Muscle of arm (tissue), 1 donor: ENCODE measurements at regions not wholly inside any gene's neighbourhood (a gene's known extent, or its start where the extent isn't known, plus 50 kb on each side); places are given as distances from the start of the nearest gene placed in this dataset.

Source experiments
- DNase-seq: peaks from one replicate; pipeline ENCODE4 v3.0.0-alpha.2; 2013

GRCh38 chr6:154561750-154562149 is 51.3 kb upstream of the CNKSR3 start:
- DNase-seq = no peak

GRCh38 chr6:154565331-154565730 is 54.8 kb upstream of the CNKSR3 start:
- no peak for DNase-seq

- DNase-seq = no peak
Measured at GRCh38 chr6:154566866-154567265, 56.4 kb upstream of the CNKSR3 start.

- DNase-seq = no peak
Measured at GRCh38 chr6:154567695-154568220, 57.3 kb upstream of the CNKSR3 start.

DNA sequence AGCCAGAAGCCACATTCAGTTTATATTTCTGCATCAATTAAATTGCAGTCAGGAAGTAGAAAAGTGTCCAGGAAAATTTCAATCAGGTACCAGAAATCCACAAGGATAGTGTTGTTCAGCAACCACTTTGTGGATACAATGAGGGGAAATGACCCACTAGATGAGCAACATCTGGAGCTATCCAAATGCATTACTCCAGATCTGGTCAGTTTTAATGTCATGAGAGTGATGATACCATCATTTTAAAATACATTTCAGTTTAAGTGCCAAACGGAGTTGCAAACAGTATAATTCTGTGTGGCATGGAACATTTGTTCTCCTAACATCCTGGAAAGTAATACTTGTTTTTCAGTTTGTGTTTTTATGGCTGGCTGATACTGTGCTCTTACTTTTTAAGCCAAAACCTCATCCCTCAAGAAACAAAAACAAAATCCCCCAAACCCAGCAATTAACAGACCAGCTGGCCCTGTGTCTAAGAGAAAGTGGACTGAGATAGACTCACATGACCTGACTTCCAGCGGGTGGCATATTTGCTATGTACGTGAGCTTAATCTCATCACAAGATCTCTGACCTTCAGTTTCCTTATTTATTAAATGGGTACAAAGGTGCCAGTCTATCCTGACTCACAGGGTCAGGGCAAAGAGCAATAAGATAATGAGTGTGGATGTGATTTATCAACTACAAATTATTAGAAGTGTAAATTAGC is 58.8 kb upstream of the CNKSR3 start:
- DNase-seq = no peak

DNA sequence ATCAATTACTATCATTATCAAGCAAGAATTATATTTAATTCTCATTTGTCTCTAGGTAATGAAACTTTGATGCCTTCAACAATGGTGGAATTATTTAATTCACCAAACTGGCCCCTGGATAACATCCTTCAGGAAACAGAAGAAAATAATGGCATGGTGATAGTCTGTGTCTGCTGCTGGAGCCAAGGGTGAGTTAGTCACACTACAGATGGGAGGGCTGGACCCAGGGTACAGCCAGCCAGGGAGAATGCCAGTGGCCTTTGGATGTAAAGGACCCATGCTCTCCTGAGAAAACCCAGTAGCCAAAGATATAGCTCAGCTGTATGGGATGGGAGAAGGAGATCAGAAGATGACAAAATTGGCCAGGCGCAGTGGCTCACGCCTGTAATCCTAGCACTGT is 60.0 kb upstream of the CNKSR3 start:
- DNase-seq = no peak

- DNase-seq = no peak
Measured at GRCh38 chr6:154572556-154572955, 62.1 kb upstream of the CNKSR3 start.

GRCh38 chr6:154578004-154578559 is 67.6 kb upstream of the CNKSR3 start:
- no peak for DNase-seq

- DNase-seq = no peak
Measured at GRCh38 chr6:154579046-154579445, 68.6 kb upstream of the CNKSR3 start.

DNA sequence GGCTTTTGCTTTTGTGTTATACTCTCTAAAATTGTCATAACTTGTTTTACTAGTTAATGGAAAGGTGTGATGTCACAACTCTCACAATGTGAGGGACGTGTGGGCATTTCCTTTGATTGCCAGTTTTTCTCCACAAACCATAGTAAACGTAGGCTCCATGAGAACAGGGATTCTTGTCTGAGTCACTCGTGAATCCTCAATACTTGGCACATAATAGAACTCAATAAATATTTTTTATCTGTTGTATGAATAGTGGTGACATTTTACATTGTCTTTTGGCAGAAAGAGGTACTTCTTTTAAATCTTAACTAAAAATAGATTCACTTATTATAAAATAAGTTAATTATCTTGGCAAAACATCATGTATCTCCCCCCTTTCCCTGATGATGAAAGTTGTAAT is 69.0 kb upstream of the CNKSR3 start:
- DNase-seq = no peak

- no peak for DNase-seq
Measured at GRCh38 chr6:154580397-154581135, 70.1 kb upstream of the CNKSR3 start.

DNA sequence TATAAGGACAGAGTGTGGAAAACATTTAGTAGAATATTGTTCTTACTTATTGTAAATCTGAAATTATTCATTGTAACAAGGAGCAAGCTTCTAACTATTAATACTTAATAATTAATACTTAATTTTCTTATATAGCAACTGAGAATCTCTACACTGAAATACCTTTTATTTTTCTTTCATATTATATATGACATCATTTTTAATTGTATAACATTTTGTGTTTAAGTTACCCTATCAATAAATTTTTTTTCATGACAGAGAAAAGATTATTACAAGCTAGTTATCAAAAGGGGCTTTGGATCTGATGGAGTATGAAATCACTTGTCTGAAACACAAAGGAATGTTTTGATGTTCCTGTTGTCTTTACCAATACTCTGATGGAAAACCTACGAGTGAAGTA is 72.2 kb upstream of the CNKSR3 start:
- no peak for DNase-seq

DNA sequence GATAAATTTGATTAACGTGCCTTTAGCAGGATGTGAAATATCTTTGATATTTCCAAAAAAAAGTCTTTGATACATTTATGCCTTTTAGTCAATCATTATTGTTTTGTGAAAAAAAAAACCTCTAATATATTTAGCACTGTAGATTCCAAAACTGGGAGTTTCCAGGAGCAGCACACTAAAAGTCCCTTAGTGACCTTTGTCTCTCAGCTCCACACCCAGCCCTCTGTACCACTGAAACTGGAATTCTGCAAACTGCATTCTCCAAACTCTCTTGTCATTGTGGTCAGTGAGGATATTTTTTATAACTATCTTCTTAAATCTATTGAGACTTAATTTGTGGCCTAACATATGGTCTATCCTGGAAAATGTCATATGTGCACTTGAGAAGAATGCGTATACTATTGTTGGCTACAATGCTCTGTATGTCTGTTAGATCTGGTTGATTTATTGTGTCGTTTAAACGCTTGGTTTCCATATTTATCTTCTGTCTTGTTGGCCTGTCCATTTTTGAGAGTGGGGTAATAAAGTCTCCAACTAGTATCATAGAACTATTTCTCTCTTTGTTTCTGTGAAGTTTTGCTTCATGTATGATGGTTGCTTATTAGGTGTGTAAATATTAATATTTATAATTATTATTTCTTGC is 73.2 kb upstream of the CNKSR3 start:
- DNase-seq = no peak

DNA sequence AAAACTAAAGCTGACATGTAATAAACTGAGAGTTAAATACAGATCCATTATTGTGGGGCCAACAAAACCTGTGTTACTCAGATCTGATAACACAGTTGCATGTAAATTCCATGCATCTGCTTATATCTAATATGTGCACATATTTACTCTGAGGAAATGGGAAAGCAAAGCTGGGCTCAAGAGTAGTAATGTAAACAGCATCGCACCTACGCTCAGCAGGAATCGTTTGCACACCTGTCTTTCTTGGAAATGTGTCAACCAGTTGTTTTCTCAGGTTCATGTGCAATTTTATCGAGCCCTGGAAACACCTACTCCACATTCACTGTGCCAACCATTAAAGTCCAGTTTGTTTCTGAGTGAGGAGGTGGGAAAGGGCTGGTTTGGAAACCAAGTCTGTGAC is 80.3 kb upstream of the CNKSR3 start:
- no peak for DNase-seq

DNA sequence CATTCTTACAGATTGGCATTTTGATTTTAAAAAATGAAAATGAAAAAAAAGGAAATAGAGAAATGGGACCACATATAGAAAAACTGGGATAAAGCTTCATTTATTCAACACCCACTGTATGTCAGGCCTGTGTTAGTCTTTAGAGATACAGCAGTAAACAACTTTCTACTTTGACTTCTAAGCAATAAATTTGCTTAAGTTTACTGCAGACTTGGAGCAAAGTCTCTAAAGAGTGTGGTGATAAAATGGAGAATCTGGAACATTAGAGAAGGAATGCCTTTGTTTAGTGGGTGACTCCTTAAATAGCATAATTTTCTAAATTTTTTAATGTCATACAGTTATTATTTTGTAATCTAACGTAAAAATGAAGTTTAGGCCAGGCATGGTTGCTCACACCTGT is 80.7 kb upstream of the CNKSR3 start:
- DNase-seq = no peak

DNA sequence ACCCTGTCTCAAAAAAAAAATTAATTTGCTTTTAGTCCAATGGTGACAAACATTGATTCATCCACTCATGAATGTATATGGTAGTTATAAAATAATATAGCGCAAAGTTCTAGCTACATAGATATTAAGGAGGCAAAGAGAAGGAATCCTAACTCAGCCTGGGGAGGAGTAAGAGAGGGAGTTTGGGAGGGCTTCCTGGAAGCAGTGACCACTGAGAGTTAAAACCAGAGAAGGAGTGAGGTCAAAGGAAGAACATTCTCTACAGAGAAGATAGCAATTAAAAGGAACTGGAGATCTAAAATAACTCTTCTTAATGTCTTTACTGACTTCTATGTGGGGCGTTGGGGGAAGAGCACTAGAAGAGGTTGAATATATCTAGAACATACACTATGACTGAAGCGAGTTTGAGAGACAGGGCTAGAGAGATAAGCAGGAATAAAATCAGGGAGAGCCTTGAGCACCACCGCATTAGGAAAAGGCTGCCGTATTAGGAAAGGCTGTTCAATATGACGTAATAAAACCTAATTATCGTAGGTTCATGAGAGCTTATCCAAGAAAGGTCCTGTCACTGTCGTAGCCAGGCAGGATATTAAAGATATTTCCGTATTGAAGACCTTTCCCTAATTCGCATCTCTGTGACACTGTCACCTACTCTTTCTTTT is 81.8 kb upstream of the CNKSR3 start:
- no peak for DNase-seq

DNA sequence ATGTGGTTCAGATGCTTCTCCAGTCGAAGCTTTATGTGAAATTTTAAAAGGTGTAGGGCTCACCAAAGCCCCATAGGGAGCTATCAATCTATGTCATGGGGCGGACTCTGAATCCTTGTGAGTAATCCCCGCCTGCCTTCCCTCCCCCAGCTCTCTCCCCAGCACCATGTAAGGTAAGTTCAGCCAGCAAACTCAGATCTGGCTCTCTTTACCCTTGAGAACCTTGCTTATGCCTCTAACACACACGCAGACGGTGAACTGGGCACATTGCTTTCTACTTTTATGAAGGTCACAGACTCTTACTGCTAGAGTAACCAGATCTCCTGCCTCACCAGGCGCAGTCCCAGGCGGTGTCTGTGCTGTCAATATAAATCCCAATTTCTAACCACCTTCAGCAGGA is 82.6 kb upstream of the CNKSR3 start:
- DNase-seq = no peak

DNA sequence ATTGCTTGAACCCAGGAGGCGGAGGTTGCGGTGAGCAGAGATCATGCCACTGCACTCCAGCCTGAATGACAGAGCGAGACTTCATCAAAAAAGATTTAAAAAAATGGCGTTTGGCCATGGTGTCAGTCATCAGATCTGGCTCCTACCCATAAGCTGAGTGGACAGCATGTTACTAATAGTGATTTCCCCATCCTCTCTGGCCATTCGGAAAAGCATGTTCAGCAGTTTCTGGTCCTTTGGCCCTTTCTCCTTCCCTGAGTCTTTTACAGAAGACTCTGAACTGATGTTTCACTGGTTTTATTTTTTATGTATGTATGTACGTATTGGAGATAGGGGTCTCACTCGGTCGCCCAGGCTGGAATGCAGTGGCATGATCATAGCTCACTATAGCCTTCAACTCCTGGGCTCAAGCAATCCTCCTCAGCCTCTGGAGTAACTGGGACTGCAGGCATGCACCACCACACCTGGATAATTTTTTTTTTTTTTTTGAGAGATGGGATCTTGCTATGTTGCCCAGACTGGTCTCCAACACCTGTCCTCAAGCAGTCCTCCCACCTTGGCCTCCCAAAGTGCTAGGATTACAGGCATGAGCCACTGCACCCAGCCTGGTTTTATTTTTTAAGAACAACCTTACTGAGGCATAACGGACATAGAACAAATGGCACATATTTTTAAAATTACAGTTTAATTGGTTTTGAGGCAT is 84.2 kb upstream of the CNKSR3 start:
- no peak for DNase-seq

GRCh38 chr6:154595538-154595937 is 85.1 kb upstream of the CNKSR3 start:
- DNase-seq = no peak

GRCh38 chr6:154596009-154596408 is 85.5 kb upstream of the CNKSR3 start:
- no peak for DNase-seq

GRCh38 chr6:154596701-154597100 is 86.2 kb upstream of the CNKSR3 start:
- DNase-seq = no peak
